Sigmoid colon (tissue), 6 donors: ENCODE measurements at regions not wholly inside any gene's neighbourhood (a gene's known extent, or its start where the extent isn't known, plus 50 kb on each side); places are given as distances from the start of the nearest gene placed in this dataset.
"Not testable (repeated sequence)": the region's sequence is repeated elsewhere in the genome, so short reads cannot be mapped to it uniquely, and the experiment has no call there.

Source experiments
- DNase-seq: peaks from one replicate; pipeline ENCODE4 v3.0.0-alpha.2; 2019
- H3K27ac ChIP-seq, 4 donors: fragments of 200-600 bp; sonication (generic); one replicate each; pipeline ENCODE4 v1.5.1; 2016 to 2019; ENCODE audit warnings: mild to moderate bottlenecking in 1 of 4
- H3K27me3 ChIP-seq, 3 donors: fragments of 200-600 bp; sonication (generic); one replicate each; pipeline ENCODE4 v1.5.1; 2019; ENCODE audit warnings: mild to moderate bottlenecking in 1 of 3
- H3K36me3 ChIP-seq, 4 donors: fragments of 200-600 bp; sonication (generic); one replicate each; pipeline ENCODE4 v1.5.1; 2016 to 2019
- H3K4me1 ChIP-seq, 4 donors: fragments of 200-600 bp; sonication (generic); one replicate each; pipeline ENCODE4 v1.5.1; 2017 to 2019
- H3K4me3 ChIP-seq, 4 donors: fragments of 200-600 bp; sonication (generic); one replicate each; pipeline ENCODE4 v1.5.1; 2017 to 2019; ENCODE audit warnings: mild to moderate bottlenecking in 2 of 4, moderate library complexity in 1 of 4
- H3K9me3 ChIP-seq, 4 donors: fragments of 200-600 bp in 3 of 4; sonication (generic) in 3 of 4; one replicate each; pipeline versions ENCODE4 v1.5.1 to v1.6.1; 2013 to 2019
- CTCF ChIP-seq, 4 experiments: fragments of 450-650 bp in 3 of 4; fragments of 200-600 bp in 1 of 4; IDR thresholded peaks; one replicate each; pipeline ENCODE4 v1.5.1; 2016 to 2019; ENCODE audit warnings: antibody characterized with exemption in 4 of 4, mild to moderate bottlenecking in 3 of 4, moderate library complexity in 2 of 4
- EP300 ChIP-seq, 4 donors: sonication (generic); formaldehyde crosslinking; IDR thresholded peaks; one replicate each; pipeline ENCODE4 v1.6.1; 2017; ENCODE audit warnings: antibody characterized with exemption in 4 of 4
- POLR2A ChIP-seq, 2 donors: fragments of 450-650 bp; IDR thresholded peaks; one replicate each; pipeline ENCODE4 v1.6.1; 2016; ENCODE audit warnings: antibody characterized with exemption in 2 of 2, mild to moderate bottlenecking in 2 of 2, moderate library complexity in 2 of 2
- POLR2AphosphoS5 ChIP-seq, 4 donors: sonication (generic); formaldehyde crosslinking; IDR thresholded peaks; one replicate each; pipeline ENCODE4 v1.6.1; 2017; ENCODE audit warnings: antibody characterized with exemption in 4 of 4
- WGBS, 2 donors: extraction: QIAGEN DNeasy Blood & Tissue Kit; methylation state at CpG; one replicate each; pipeline ENCODE4 v1.1.7; 2013; 5-methylcytosine and 5-hydroxymethylcytosine counted together
- intact Hi-C: fragments of 100-400 bp; cut with DNase I; formaldehyde crosslinking; loops from one replicate; pipeline ENCODE4 v1.15.1; 2023
- donor health status: healthy with polysubstance abuse.
- donor health status: healthy.

- H3K27me3 ChIP-seq: peaks cover 3 to 46% (median 7%) of the 10 kb centered on the region in 3 donors
- H3K4me3 ChIP-seq: no peak overlapping the region
- H3K36me3 ChIP-seq: no peaks in the 10 kb centered on the region
- no peak for DNase-seq
- no peaks in the 10 kb centered on the region for H3K9me3 ChIP-seq
- TF ChIP-seq EP300 (IDR thresholded peaks at IDR 0.05) (no peak), POLR2A (IDR thresholded peaks at IDR 0.05) (no peak), POLR2AphosphoS5 (IDR thresholded peaks at IDR 0.05) (no peak), CTCF (IDR thresholded peaks at IDR 0.05) (no peak)
- WGBS, 2 donors: 76 to 84% methylated on average over 17 of the region's 17 CpGs
- H3K4me1 ChIP-seq: no peaks in the 10 kb centered on the region
- intact Hi-C loops: no loop called here
- no peak overlapping the region for H3K27ac ChIP-seq
Measured at GRCh38 chr20:63135411-63135810, 80.5 kb downstream of the YTHDF1 start.

DNA sequence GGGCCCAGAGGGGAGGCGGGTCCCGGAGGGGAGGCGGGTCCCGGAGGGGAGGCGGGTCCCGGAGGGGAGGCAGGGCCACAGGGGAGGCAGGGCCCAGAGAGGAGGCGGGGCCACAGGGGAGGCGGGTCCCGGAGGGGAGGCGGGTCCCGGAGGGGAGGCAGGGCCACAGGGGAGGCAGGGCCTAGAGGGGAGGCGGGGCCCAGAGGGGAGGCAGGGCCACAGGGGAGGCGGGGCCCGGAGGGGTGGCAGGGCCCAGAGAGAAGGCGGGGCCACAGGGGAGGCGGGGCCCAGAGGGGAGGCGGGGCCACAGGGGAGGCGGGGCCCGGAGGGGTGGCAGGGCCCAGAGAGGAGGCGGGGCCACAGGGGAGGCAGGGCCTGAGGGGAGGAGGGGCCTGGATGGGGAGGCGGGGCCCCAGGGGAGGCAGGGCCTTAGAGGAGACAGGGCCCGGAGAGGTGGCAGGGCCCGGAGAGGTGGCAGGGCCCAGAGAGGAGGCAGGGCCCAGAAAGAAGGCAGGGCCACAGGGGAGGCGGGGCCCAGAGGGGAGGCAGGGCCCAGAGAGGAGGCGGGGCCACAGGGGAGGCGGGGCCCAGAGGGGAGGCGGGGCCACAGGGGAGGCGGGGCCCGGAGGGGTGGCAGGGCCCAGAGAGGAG lies 81.1 kb downstream of the YTHDF1 start:
- peaks cover 6 to 51% (median 11%) of the 10 kb centered on the region in 3 donors for H3K27me3 ChIP-seq
- WGBS, 2 donors: 83 to 90% methylated on average over 10 to 21 of the region's 29 CpGs
- intact Hi-C loops, H3K36me3 ChIP-seq, H3K4me3 ChIP-seq, H3K4me1 ChIP-seq, H3K27ac ChIP-seq, H3K9me3 ChIP-seq: not testable (repeated sequence)
- DNase-seq: peak; percentile 28

- Histone ChIP-seq H3K4me1 (no peaks in the 10 kb centered on the region), H3K4me3 (no peak overlapping the region), H3K27me3 (peaks cover 6 to 58% (median 18%) of the 10 kb centered on the region in 3 donors), H3K36me3 (no peaks in the 10 kb centered on the region), H3K27ac (no peak overlapping the region), H3K9me3 (no peaks in the 10 kb centered on the region)
- TF ChIP-seq CTCF (IDR thresholded peaks at IDR 0.05) (no peak), POLR2A (IDR thresholded peaks at IDR 0.05) (no peak), EP300 (IDR thresholded peaks at IDR 0.05) (no peak), POLR2AphosphoS5 (IDR thresholded peaks at IDR 0.05) (no peak)
- DNase-seq: peak; percentile 52
- intact Hi-C loops: no loop called here
- WGBS, 2 donors: 81 to 83% methylated on average over 19 of the region's 19 CpGs
Measured at GRCh38 chr20:63134201-63134612, 81.7 kb downstream of the YTHDF1 start.

DNA sequence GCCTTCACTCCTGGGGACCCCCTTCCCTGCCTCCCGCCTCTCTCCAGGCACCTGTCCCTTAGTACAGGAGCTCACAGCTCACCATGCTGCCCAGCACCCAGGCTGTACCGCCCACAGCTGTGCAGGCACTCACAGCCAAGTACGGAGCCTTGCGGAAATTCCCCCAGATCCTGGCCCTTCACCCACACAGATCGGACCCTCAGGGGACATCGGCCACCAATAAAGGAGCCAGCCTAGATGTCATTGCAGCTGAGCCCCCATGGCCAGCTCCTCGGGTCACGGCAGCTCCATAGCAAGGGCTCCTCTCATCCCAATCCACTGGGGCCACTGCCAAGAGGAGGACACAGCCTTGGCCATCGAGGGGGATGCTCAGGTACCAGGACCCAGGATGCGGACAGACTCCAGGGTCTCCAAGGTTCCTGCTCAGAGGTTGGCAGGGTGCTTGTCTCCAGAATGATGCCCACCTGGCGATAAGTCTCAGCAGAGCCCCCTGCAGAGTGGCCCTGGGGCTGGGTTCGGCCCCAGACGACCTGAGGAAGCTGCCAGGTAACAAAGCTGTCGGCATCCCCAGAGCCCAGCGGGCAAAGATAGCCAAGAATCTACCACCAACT lies 82.3 kb downstream of the YTHDF1 start:
- Histone ChIP-seq H3K4me1 (no peaks in the 10 kb centered on the region), H3K36me3 (no peaks in the 10 kb centered on the region), H3K9me3 (no peaks in the 10 kb centered on the region), H3K27ac (no peak overlapping the region), H3K4me3 (no peak overlapping the region), H3K27me3 (peaks cover 6 to 63% (median 20%) of the 10 kb centered on the region in 3 donors)
- WGBS, 2 donors: 88 to 91% methylated on average over 15 of the region's 15 CpGs
- intact Hi-C loops: no loop called here
- TF ChIP-seq POLR2AphosphoS5 (IDR thresholded peaks at IDR 0.05) (no peak), CTCF (IDR thresholded peaks at IDR 0.05) (no peak), POLR2A (IDR thresholded peaks at IDR 0.05) (no peak), EP300 (IDR thresholded peaks at IDR 0.05) (no peak)
- peak; percentile 46 for DNase-seq

GRCh38 chr20:63132715-63133471 lies 83.0 kb downstream of the YTHDF1 start:
- H3K27me3 ChIP-seq: peaks cover 6 to 60% (median 20%) of the 10 kb centered on the region in 3 donors
- H3K36me3 ChIP-seq: no peaks in the 10 kb centered on the region
- intact Hi-C loops: no loop called here
- H3K27ac ChIP-seq: no peak overlapping the region
- H3K9me3 ChIP-seq: no peaks in the 10 kb centered on the region
- no peak overlapping the region for H3K4me3 ChIP-seq
- no peak for TF ChIP-seq POLR2A (IDR thresholded peaks at IDR 0.05)
- no peak for TF ChIP-seq CTCF (IDR thresholded peaks at IDR 0.05)
- 80 to 84% methylated on average over 29 of the region's 29 CpGs for WGBS, 2 donors
- peak; percentile 42 for DNase-seq
- H3K4me1 ChIP-seq: no peaks in the 10 kb centered on the region
